ENCODE measurements at regions not wholly inside any gene's neighbourhood (a gene's known extent, or its start where the extent isn't known, plus 50 kb on each side); places are given as distances from the start of the nearest gene placed in this dataset.

DNA sequence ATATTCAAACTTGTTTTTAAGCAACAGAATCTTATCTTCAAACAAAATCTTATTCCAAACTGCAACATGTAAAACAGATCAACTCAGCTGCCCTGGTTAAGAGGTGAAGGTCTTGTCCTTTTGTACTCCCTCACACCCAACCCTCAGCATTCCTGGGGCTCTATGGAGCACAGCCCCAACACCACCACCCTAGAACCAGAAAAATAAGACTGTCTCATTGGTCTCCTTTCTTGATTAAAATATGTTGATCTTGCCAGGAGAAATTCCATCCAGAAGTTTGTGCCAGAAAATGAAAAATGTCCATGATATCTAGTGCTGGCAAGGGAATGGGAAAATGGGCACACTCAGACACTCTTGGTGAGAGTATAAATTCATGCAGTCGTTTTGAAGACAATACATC lies 62.1 kb upstream of the TMEM17 start:
- TF ChIP-seq, protein P1, sequence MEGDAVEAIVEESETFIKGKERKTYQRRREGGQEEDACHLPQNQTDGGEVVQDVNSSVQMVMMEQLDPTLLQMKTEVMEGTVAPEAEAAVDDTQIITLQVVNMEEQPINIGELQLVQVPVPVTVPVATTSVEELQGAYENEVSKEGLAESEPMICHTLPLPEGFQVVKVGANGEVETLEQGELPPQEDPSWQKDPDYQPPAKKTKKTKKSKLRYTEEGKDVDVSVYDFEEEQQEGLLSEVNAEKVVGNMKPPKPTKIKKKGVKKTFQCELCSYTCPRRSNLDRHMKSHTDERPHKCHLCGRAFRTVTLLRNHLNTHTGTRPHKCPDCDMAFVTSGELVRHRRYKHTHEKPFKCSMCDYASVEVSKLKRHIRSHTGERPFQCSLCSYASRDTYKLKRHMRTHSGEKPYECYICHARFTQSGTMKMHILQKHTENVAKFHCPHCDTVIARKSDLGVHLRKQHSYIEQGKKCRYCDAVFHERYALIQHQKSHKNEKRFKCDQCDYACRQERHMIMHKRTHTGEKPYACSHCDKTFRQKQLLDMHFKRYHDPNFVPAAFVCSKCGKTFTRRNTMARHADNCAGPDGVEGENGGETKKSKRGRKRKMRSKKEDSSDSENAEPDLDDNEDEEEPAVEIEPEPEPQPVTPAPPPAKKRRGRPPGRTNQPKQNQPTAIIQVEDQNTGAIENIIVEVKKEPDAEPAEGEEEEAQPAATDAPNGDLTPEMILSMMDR (IDR thresholded peaks at IDR 0.05; ENCODE audit: poor library complexity) = no peak
- TF ChIP-seq EZH2 (IDR thresholded peaks at IDR 0.05; ENCODE audit: borderline replicate concordance) (no peak), EZH2phosphoT487 (IDR thresholded peaks at IDR 0.05; ENCODE audit: low read depth, severe bottlenecking, unreplicated experiment) (no peak)

Measured in hepatocyte (in vitro differentiated cells).